ENCODE measurements at regions not wholly inside any gene's neighbourhood (a gene's known extent, or its start where the extent isn't known, plus 50 kb on each side); places are given as distances from the start of the nearest gene placed in this dataset.
A peak's percentile ranks its signal among the peaks of the same experiment; 100 is the strongest.

GRCh38 chr1:238254935-238255334 is 364.2 kb upstream of the ZP4 start:
- no peak overlapping the region for H3K4me3 ChIP-seq (ENCODE audit: low read depth in 1 of 2, low read length in 2 of 2)
- H4K20me1 ChIP-seq (ENCODE audit: insufficient read depth, low read length) = no peaks in the 10 kb centered on the region
- DNase-seq = no peak
- no peaks in the 10 kb centered on the region for H3K79me2 ChIP-seq (ENCODE audit: insufficient read depth, low read length)
- no peak for ATAC-seq (ENCODE audit: insufficient read depth, low read depth)
- H3K4me1 ChIP-seq (ENCODE audit: insufficient read depth, low read length) = no peaks in the 10 kb centered on the region
- no peaks in the 10 kb centered on the region for H3K36me3 ChIP-seq (ENCODE audit: insufficient read depth, low read length)
- no peak overlapping the region for H3K9ac ChIP-seq (ENCODE audit: low read depth, low read length)
- H3K4me2 ChIP-seq (ENCODE audit: insufficient read depth, low read length) = no peak overlapping the region
- H3K27me3 ChIP-seq (ENCODE audit: insufficient read depth, low read length, poor library complexity) = no peaks in the 10 kb centered on the region
- H3K9me3 ChIP-seq (ENCODE audit: insufficient read depth, low read length, severe bottlenecking) = no peaks in the 10 kb centered on the region
- H2AFZ ChIP-seq (ENCODE audit: low read depth, low read length) = no peak overlapping the region
- H3K27ac ChIP-seq (ENCODE audit: low read length) = no peak overlapping the region
- TF ChIP-seq CTCF (IDR thresholded peaks at IDR 0.05; ENCODE audit: borderline replicate concordance, extremely low read depth, low read length, poor library complexity, severe bottlenecking) = no peak
- TF ChIP-seq EZH2 (IDR thresholded peaks at IDR 0.05; ENCODE audit: borderline replicate concordance, low read depth, low read length, severe bottlenecking) = no peak

GRCh38 chr1:238252033-238252802 is 361.5 kb upstream of the ZP4 start:
- no peaks in the 10 kb centered on the region for H3K4me1 ChIP-seq (ENCODE audit: insufficient read depth, low read length)
- no peaks in the 10 kb centered on the region for H3K36me3 ChIP-seq (ENCODE audit: insufficient read depth, low read length)
- DNase-seq (peak; percentile 50), ATAC-seq (ENCODE audit: insufficient read depth, low read depth) (peak; percentile 83)
- no peaks in the 10 kb centered on the region for H4K20me1 ChIP-seq (ENCODE audit: insufficient read depth, low read length)
- H3K27me3 ChIP-seq (ENCODE audit: insufficient read depth, low read length, poor library complexity) = no peaks in the 10 kb centered on the region
- TF ChIP-seq EZH2 (IDR thresholded peaks at IDR 0.05; ENCODE audit: borderline replicate concordance, low read depth, low read length, severe bottlenecking) (no peak), CTCF (IDR thresholded peaks at IDR 0.05; ENCODE audit: borderline replicate concordance, extremely low read depth, low read length, poor library complexity, severe bottlenecking) (peak; percentile 65)
- H2AFZ ChIP-seq (ENCODE audit: low read depth, low read length) = no peak overlapping the region
- no peak overlapping the region for H3K9ac ChIP-seq (ENCODE audit: low read depth, low read length)
- H3K4me2 ChIP-seq (ENCODE audit: insufficient read depth, low read length) = no peak overlapping the region
- no peaks in the 10 kb centered on the region for H3K9me3 ChIP-seq (ENCODE audit: insufficient read depth, low read length, severe bottlenecking)
- no peak overlapping the region for H3K4me3 ChIP-seq (ENCODE audit: low read depth in 1 of 2, low read length in 2 of 2)
- H3K27ac ChIP-seq (ENCODE audit: low read length) = no peak overlapping the region
- no peaks in the 10 kb centered on the region for H3K79me2 ChIP-seq (ENCODE audit: insufficient read depth, low read length)

GRCh38 chr1:238248356-238248755 is 357.6 kb upstream of the ZP4 start:
- Histone ChIP-seq H3K9me3 (ENCODE audit: insufficient read depth, low read length, severe bottlenecking) (no peaks in the 10 kb centered on the region), H3K4me1 (ENCODE audit: insufficient read depth, low read length) (no peaks in the 10 kb centered on the region), H2AFZ (ENCODE audit: low read depth, low read length) (no peak overlapping the region), H3K4me2 (ENCODE audit: insufficient read depth, low read length) (no peak overlapping the region), H3K4me3 (ENCODE audit: low read depth in 1 of 2, low read length in 2 of 2) (no peak overlapping the region), H3K27ac (ENCODE audit: low read length) (no peak overlapping the region), H4K20me1 (ENCODE audit: insufficient read depth, low read length) (no peaks in the 10 kb centered on the region), H3K36me3 (ENCODE audit: insufficient read depth, low read length) (no peaks in the 10 kb centered on the region), H3K27me3 (ENCODE audit: insufficient read depth, low read length, poor library complexity) (no peaks in the 10 kb centered on the region), H3K79me2 (ENCODE audit: insufficient read depth, low read length) (no peaks in the 10 kb centered on the region), H3K9ac (ENCODE audit: low read depth, low read length) (no peak overlapping the region)
- TF ChIP-seq CTCF (IDR thresholded peaks at IDR 0.05; ENCODE audit: borderline replicate concordance, extremely low read depth, low read length, poor library complexity, severe bottlenecking) (no peak), EZH2 (IDR thresholded peaks at IDR 0.05; ENCODE audit: borderline replicate concordance, low read depth, low read length, severe bottlenecking) (no peak)
- ATAC-seq (ENCODE audit: insufficient read depth, low read depth) (no peak), DNase-seq (no peak)

Data from DND-41 (cell line).